Nephron (organoid): ENCODE measurements at regions not wholly inside any gene's neighbourhood (a gene's known extent, or its start where the extent isn't known, plus 50 kb on each side); places are given as distances from the start of the nearest gene placed in this dataset.

ENCODE experiments used
- H3K27ac Mint-ChIP-seq, 3 experiments: 2 replicates each; pipeline ENCODE4 v1.8.0; 2020; ENCODE audit warnings: mixed read lengths in 3 of 3, mild to moderate bottlenecking in 2 of 3, moderate library complexity in 1 of 3
- H3K27me3 Mint-ChIP-seq: 2 replicates; pipeline ENCODE4 v1.8.0; 2021; ENCODE audit warnings: low read depth, mild to moderate bottlenecking, moderate library complexity, mixed read lengths
- H3K36me3 Mint-ChIP-seq: 2 replicates; pipeline ENCODE4 v1.8.0; 2020; ENCODE audit warnings: low read depth, mixed read lengths
- H3K4me1 Mint-ChIP-seq: 2 replicates; pipeline ENCODE4 v1.8.0; 2020; ENCODE audit warnings: mixed read lengths
- H3K4me3 Mint-ChIP-seq, 3 experiments: 2 replicates each; pipeline ENCODE4 v1.8.0; 2020; ENCODE audit warnings: mild to moderate bottlenecking in 3 of 3, mixed read lengths in 3 of 3, moderate library complexity in 2 of 3
- H3K9me3 Mint-ChIP-seq: 2 replicates; pipeline ENCODE4 v1.8.0; 2020; ENCODE audit warnings: mixed read lengths
- CTCF ChIP-seq, 3 experiments: fragments of 200-600 bp; sonication (generic); IDR thresholded peaks; one replicate each; pipeline ENCODE4 v1.5.0; 2021; ENCODE audit warnings: antibody characterized with exemption in 3 of 3; ENCODE audit not compliant: unreplicated experiment in 3 of 3

GRCh38 chr10:31581741-31582323, 262.8 kb downstream of the ZEB1 start:
- no peaks in the 10 kb centered on the region for H3K27me3 Mint-ChIP-seq
- peaks cover 22% of the 10 kb centered on the region for H3K9me3 Mint-ChIP-seq
- H3K36me3 Mint-ChIP-seq, result peaks cover 3% of the 10 kb centered on the region
- TF ChIP-seq CTCF (IDR thresholded peaks at IDR 0.05; ENCODE audit: unreplicated experiment in 3 of 3), result no peak
- no peak overlapping the region for H3K4me3 Mint-ChIP-seq
- peaks cover 32% of the 10 kb centered on the region for H3K4me1 Mint-ChIP-seq
- peak overlapping the region in 1 of 3 experiments; percentile 13 for H3K27ac Mint-ChIP-seq

GRCh38 chr10:31580646-31581045, 261.6 kb downstream of the ZEB1 start:
- H3K4me1 Mint-ChIP-seq, result peaks cover 32% of the 10 kb centered on the region
- TF ChIP-seq CTCF (IDR thresholded peaks at IDR 0.05; ENCODE audit: unreplicated experiment in 3 of 3), result no peak
- H3K36me3 Mint-ChIP-seq, result peaks cover 3% of the 10 kb centered on the region
- no peak overlapping the region for H3K27ac Mint-ChIP-seq
- no peak overlapping the region for H3K4me3 Mint-ChIP-seq
- no peaks in the 10 kb centered on the region for H3K27me3 Mint-ChIP-seq
- H3K9me3 Mint-ChIP-seq, result peaks cover 20% of the 10 kb centered on the region
